ENCODE measurements at regions not wholly inside any gene's neighbourhood (a gene's known extent, or its start where the extent isn't known, plus 50 kb on each side); places are given as distances from the start of the nearest gene placed in this dataset.

- no peak for DNase-seq
Observed at GRCh38 chr10:20726381-20726780, 170.7 kb downstream of the NEBL start.

- no peak for DNase-seq
Observed at GRCh38 chr10:20714979-20715378, 182.1 kb downstream of the NEBL start.

GRCh38 chr10:20714518-20714917, 182.6 kb downstream of the NEBL start:
- no peak for DNase-seq

GRCh38 chr10:20713420-20713819, 183.7 kb downstream of the NEBL start:
- no peak for DNase-seq

GRCh38 chr10:20712774-20713173, 184.3 kb downstream of the NEBL start:
- DNase-seq = no peak

GRCh38 chr10:20709708-20710107, 187.4 kb downstream of the NEBL start:
- no peak for DNase-seq

GRCh38 chr10:20708305-20708704, 188.8 kb downstream of the NEBL start:
- no peak for DNase-seq

GRCh38 chr10:20707251-20707650, 189.9 kb downstream of the NEBL start:
- DNase-seq = no peak

GRCh38 chr10:20698837-20699236, 198.3 kb downstream of the NEBL start:
- DNase-seq = no peak

GRCh38 chr10:20694296-20694695, 202.8 kb downstream of the NEBL start:
- DNase-seq = no peak

GRCh38 chr10:20688797-20689544, 208.1 kb downstream of the NEBL start:
- DNase-seq = no peak

- DNase-seq = no peak
Observed at GRCh38 chr10:20686015-20686635, 211.0 kb downstream of the NEBL start.

GRCh38 chr10:20685462-20685861, 211.6 kb downstream of the NEBL start:
- no peak for DNase-seq

- DNase-seq = no peak
Observed at GRCh38 chr10:20683345-20683744, 213.8 kb downstream of the NEBL start.

GRCh38 chr10:20682782-20683181, 214.3 kb downstream of the NEBL start:
- no peak for DNase-seq

- no peak for DNase-seq
Observed at GRCh38 chr10:20677340-20677739, 219.8 kb downstream of the NEBL start.

- no peak for DNase-seq
Observed at GRCh38 chr10:20674926-20675325, 222.2 kb downstream of the NEBL start.

- no peak for DNase-seq
Observed at GRCh38 chr10:20673175-20673574, 223.9 kb downstream of the NEBL start.

- no peak for DNase-seq
Observed at GRCh38 chr10:20672741-20673140, 224.4 kb downstream of the NEBL start.

- DNase-seq = no peak
Observed at GRCh38 chr10:20670579-20670978, 226.5 kb downstream of the NEBL start.

- DNase-seq = no peak
Observed at GRCh38 chr10:20668985-20669384, 228.1 kb downstream of the NEBL start.

GRCh38 chr10:20662742-20663141, 234.4 kb downstream of the NEBL start:
- DNase-seq = no peak

- DNase-seq = no peak
Observed at GRCh38 chr10:20659225-20659624, 237.9 kb downstream of the NEBL start.

- no peak for DNase-seq
Observed at GRCh38 chr10:20658158-20658557, 239.0 kb downstream of the NEBL start.

GRCh38 chr10:20656886-20657285, 240.2 kb downstream of the NEBL start:
- no peak for DNase-seq

Data from fibroblast of skin of abdomen (primary cell).